ENCODE measurements at regions not wholly inside any gene's neighbourhood (a gene's known extent, or its start where the extent isn't known, plus 50 kb on each side); places are given as distances from the start of the nearest gene placed in this dataset.

- DNase-seq (ENCODE audit: low spot score), result no peak
- in situ Hi-C loops (cut with HindIII; ENCODE audit: low sequenced_read_pairs), result no loop called here
Measured at GRCh38 chr20:60899320-60899719, 352.7 kb upstream of the CDH4 start.

GRCh38 chr20:60900618-60901017, 351.4 kb upstream of the CDH4 start:
- no peak for DNase-seq (ENCODE audit: low spot score)
- in situ Hi-C loops (cut with HindIII; ENCODE audit: low sequenced_read_pairs), result no loop called here

DNA sequence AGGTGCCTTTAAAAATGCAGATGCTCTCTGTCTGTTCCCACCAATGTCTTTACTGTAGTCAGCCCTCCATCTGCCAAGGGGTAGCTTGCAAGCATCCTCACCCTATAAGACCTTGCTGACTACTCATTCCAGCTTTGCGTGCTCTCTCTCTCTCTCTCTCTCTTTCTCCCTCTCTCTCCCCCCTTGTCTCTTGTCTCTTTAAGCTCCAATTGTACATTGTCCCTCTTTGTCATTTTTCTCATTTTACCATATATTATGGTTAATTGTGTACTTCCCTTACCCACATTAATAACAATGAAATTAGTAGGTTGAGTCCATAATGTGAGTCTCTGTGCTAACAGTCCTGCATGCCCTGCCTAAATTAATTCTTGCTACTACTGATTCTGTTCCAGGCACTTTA, 350.2 kb upstream of the CDH4 start:
- in situ Hi-C loops (cut with HindIII; ENCODE audit: low sequenced_read_pairs), result no loop called here
- no peak for DNase-seq (ENCODE audit: low spot score)

GRCh38 chr20:60903325-60903971, 348.6 kb upstream of the CDH4 start:
- in situ Hi-C loops (cut with HindIII; ENCODE audit: low sequenced_read_pairs), result no loop called here
- DNase-seq (ENCODE audit: low spot score), result no peak

GRCh38 chr20:60904730-60905129, 347.3 kb upstream of the CDH4 start:
- in situ Hi-C loops (cut with HindIII; ENCODE audit: low sequenced_read_pairs), result no loop called here
- no peak for DNase-seq (ENCODE audit: low spot score)

DNA sequence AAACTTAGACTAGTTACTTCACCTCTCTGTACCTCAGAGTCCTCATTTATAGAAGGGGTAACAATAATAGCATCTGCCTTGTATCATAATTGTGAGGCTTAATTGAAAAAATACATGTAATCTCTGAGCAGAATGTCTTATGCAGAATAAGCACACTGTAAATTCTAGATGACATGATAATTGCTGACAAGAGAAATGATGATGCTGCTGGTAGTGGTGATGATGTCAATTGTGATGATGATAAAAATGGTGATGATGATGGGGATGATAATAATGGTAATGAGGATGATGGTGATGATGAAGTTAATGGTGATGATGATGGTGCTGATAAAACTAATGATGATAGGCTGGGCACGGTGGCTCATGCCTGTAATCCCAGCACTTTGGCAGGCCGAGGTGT, 346.1 kb upstream of the CDH4 start:
- no peak for DNase-seq (ENCODE audit: low spot score)
- in situ Hi-C loops (cut with HindIII; ENCODE audit: low sequenced_read_pairs), result no loop called here

- in situ Hi-C loops (cut with HindIII; ENCODE audit: low sequenced_read_pairs), result no loop called here
- DNase-seq (ENCODE audit: low spot score), result no peak
Measured at GRCh38 chr20:60906555-60906954, 345.5 kb upstream of the CDH4 start.

DNA sequence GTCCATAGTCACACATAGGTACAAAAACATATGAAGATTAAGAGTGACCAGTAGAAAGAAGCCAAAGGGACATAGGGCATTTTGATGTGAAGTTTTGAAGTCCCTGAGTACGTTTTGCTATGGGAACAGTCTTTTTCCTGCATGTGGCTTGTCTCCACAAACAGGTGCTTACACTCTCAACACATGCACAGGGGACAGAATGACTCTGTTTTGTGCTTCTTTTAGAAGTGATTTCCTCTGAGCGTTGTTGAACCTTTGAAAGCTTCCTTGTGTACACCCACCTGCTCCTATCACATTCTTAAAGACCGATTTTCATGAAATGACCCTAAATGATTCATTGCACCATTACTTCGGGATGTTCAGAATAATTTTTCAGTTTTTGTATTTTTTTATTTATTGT, 338.8 kb upstream of the CDH4 start:
- DNase-seq (ENCODE audit: low spot score), result no peak
- in situ Hi-C loops (cut with HindIII; ENCODE audit: low sequenced_read_pairs), result no loop called here

DNA sequence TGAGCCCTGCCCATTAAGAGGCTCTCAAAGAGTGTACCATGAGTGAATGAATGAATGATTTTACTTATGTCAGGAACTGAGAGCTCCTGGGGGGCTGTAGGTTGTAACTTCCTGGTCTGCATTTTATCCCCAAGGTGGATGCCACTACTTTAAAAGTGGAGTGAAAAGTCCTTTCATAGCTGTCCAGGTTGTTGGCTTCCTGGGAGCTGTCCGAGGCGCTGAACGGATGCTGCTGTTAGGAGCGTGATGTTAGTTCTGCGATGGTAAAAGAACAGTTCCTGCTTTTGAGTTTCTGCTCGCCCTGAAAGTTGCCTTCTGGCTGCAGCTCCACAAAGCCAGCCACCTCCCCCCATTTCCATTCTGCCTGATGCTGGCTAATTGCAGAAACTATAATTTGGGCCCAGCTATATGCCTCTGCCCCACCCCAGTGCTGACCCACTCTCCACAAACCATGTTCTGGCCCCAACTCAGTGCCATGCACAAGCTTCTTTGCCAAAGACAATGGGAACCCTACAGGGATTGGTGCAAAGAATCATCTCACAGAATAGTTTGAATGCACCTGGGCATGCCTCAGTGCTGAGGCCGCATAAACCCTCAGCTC, 330.9 kb upstream of the CDH4 start:
- DNase-seq (ENCODE audit: low spot score), result no peak
- in situ Hi-C loops (cut with HindIII; ENCODE audit: low sequenced_read_pairs), result no loop called here

- in situ Hi-C loops (cut with HindIII; ENCODE audit: low sequenced_read_pairs), result no loop called here
- no peak for DNase-seq (ENCODE audit: low spot score)
Measured at GRCh38 chr20:60926831-60927230, 325.2 kb upstream of the CDH4 start.

- DNase-seq (ENCODE audit: low spot score), result peak; percentile 73
- in situ Hi-C loops (cut with HindIII; ENCODE audit: low sequenced_read_pairs), result no loop called here
Measured at GRCh38 chr20:60928341-60928740, 323.7 kb upstream of the CDH4 start.

DNA sequence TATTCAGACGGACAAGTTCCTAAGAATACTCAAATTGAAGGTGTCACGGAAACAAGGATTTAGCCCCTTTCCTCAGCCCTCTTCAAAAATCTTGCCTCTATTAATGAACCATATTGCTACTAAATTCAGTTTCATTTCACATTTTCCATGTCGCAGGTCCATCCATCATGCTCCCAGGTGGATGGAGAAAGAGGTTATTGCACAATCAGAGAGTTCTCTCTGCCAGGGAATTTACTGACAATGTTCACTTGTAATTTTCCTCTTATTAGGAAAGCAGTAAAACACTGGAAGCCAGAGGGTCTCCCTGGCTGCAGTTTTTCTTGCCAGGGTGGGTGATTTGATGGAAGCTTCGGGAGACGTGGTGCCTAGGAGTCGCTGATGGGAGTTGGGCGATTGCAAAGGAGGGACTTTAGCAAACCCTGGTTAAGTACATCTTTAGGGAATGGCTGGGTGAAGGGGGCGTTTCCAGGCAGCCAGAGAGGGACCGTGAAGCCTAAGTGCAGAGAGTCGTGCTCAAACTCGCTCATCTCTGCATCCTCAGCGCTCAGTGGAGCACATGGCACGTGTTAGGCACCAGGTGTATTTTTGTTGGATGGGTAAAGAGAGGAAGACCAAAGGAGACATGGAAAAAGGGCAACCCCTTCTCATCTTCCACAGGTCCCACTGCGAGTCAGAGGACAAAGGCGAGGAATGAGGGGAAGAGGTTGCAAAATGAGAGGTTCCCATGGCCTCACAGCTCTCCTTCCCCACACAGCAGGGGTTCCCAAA, 321.9 kb upstream of the CDH4 start:
- DNase-seq (ENCODE audit: low spot score), result no peak
- in situ Hi-C loops (cut with HindIII; ENCODE audit: low sequenced_read_pairs), result no loop called here

DNA sequence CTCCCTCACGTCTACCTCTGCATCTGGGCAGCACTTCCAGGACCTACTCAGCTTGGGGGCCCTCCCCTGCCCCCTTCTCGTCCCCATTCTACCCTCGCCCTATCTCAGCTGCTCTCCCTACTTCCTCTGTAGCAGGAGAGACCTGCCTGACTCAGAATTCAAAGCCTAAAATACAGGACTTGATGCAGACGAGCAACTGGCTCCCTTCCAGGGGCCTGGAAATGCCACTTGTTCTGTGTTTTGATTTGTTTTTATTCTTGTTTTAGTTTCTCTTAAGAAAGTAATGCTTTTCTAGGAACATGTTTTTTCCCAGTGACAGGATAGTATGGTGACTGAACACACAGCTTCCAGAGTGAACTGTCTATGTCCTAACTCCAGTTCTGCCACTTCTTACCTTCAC, 320.4 kb upstream of the CDH4 start:
- DNase-seq (ENCODE audit: low spot score), result no peak
- in situ Hi-C loops (cut with HindIII; ENCODE audit: low sequenced_read_pairs), result no loop called here

GRCh38 chr20:60934724-60935123, 317.3 kb upstream of the CDH4 start:
- in situ Hi-C loops (cut with HindIII; ENCODE audit: low sequenced_read_pairs), result no loop called here
- no peak for DNase-seq (ENCODE audit: low spot score)

DNA sequence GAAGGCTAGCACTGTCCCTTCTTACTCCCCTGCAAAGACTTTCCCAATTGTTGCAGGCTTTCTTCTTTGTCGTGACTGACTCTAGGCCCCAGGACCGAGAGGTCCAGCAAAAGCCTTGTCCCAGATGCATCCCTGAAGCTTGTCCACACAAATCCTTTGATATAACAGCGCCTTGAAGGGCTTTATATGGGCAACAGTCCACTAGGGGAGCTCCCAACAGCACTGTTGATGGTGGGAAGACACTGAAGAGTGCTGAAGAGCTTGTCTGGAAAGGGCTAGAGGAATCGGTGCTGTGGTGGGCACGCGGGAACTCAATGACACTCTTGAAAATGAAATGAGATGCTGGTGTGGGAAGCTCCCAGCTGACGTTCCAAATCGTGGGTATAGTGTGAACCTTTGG, 316.1 kb upstream of the CDH4 start:
- in situ Hi-C loops (cut with HindIII; ENCODE audit: low sequenced_read_pairs), result no loop called here
- DNase-seq (ENCODE audit: low spot score), result no peak

DNA sequence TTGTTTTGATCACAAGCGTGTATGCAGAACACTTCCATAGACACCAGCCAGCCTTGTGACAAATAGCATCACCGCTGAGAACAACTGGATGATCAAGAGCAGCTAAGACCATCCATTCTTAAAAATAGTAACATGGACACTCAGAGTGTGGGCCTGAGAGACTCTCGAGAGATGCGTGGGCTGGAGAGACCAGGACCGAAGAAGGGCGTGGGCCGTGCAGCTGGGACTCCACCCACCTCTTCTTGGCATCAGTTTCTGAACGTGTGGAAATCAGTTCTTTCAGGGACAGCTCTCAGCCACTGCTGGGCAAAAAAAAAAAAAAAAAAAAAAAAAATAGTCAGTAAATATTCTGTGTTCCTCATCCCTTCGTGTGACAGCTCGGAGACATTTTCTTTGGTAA, 314.5 kb upstream of the CDH4 start:
- no peak for DNase-seq (ENCODE audit: low spot score)
- in situ Hi-C loops (cut with HindIII; ENCODE audit: low sequenced_read_pairs), result no loop called here

- in situ Hi-C loops (cut with HindIII; ENCODE audit: low sequenced_read_pairs), result no loop called here
- DNase-seq (ENCODE audit: low spot score), result no peak
Measured at GRCh38 chr20:60941379-60941778, 310.7 kb upstream of the CDH4 start.

- DNase-seq (ENCODE audit: low spot score), result no peak
- in situ Hi-C loops (cut with HindIII; ENCODE audit: low sequenced_read_pairs), result no loop called here
Measured at GRCh38 chr20:60947819-60948218, 304.2 kb upstream of the CDH4 start.

DNA sequence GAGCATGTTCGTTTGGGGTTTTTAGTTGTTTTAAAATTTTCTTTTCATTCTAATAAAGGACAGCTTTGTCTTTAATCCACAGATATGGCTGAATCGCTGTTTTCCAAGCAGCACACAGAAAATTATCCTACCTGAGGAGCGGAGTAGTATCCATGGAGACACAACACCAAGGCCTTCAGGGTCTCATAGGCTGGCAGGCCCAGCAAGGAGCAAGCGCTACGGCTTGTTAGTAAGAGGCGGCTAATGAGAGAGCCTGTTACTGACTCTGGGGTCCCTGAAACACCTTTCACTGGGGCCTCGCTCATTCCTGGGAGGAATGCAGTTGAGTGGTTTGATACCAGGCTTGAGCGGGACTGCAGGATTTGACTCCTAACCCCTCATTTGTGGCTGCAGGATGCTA, 303.8 kb upstream of the CDH4 start:
- DNase-seq (ENCODE audit: low spot score), result no peak
- in situ Hi-C loops (cut with HindIII; ENCODE audit: low sequenced_read_pairs), result no loop called here

DNA sequence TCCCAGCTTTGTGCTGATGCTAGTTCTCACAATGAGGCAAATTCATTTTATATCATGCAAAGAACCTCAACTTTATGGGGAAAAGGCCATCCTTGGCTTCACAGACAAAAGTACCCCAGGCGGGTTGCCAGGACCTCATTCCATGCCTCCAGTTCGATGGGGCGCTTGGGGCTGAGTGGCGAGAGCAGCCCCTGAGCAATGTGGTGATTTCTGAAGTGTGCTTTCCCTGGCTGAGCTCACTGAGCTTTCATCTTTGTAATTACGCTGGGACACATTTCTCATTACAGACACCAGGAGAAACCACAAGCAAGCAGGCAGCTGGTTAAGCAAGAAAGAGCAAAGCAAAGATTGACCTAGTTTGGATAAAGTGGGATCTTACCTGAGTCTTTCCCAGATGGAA, 301.5 kb upstream of the CDH4 start:
- no peak for DNase-seq (ENCODE audit: low spot score)
- in situ Hi-C loops (cut with HindIII; ENCODE audit: low sequenced_read_pairs), result no loop called here

- DNase-seq (ENCODE audit: low spot score), result no peak
- in situ Hi-C loops (cut with HindIII; ENCODE audit: low sequenced_read_pairs), result no loop called here
Measured at GRCh38 chr20:60950974-60951373, 301.1 kb upstream of the CDH4 start.
